Neutrophil (primary cell): ENCODE measurements at regions not wholly inside any gene's neighbourhood (a gene's known extent, or its start where the extent isn't known, plus 50 kb on each side); places are given as distances from the start of the nearest gene placed in this dataset.

Experiments used
- H3K27ac ChIP-seq: fragments of 200-600 bp; sonication (generic); 2 replicates; pipeline ENCODE4 v1.5.1; 2016; ENCODE audit warnings: mild to moderate bottlenecking, moderate library complexity
- H3K27me3 ChIP-seq: fragments of 200-600 bp; sonication (generic); 2 replicates; pipeline ENCODE4 v1.6.0; 2016; ENCODE audit warnings: mild to moderate bottlenecking
- H3K36me3 ChIP-seq: fragments of 200-600 bp; sonication (generic); 2 replicates; pipeline ENCODE4 v1.5.1; 2017
- H3K4me1 ChIP-seq, 2 experiments: fragments of 200-600 bp in 1 of 2; sonication (generic) in 1 of 2; 1 replicate in 1 of 2; 2 replicates in 1 of 2; pipeline versions ENCODE4 v1.5.1 to v1.6.1; 2013 to 2016; ENCODE audit warnings: low read depth in 1 of 2, low read length in 1 of 2, mild to moderate bottlenecking in 1 of 2, moderate library complexity in 1 of 2; ENCODE audit not compliant: control insufficient read depth in 1 of 2, insufficient read depth in 1 of 2
- H3K4me3 ChIP-seq, 2 experiments: fragments of 200-600 bp in 1 of 2; sonication (generic) in 1 of 2; 1 replicate in 1 of 2; 2 replicates in 1 of 2; pipeline ENCODE4 v1.5.1; 2013 to 2016; ENCODE audit warnings: low read depth in 1 of 2, low read length in 1 of 2, mild to moderate bottlenecking in 1 of 2, moderate library complexity in 1 of 2
- H3K9me3 ChIP-seq: fragments of 200-600 bp; sonication (generic); 2 replicates; pipeline ENCODE4 v1.5.1; 2016
- CTCF ChIP-seq: fragments of 200-600 bp; sonication (generic); IDR thresholded peaks from 2 replicates; pipeline ENCODE4 v1.5.1; 2016; ENCODE audit warnings: antibody characterized with exemption

DNA sequence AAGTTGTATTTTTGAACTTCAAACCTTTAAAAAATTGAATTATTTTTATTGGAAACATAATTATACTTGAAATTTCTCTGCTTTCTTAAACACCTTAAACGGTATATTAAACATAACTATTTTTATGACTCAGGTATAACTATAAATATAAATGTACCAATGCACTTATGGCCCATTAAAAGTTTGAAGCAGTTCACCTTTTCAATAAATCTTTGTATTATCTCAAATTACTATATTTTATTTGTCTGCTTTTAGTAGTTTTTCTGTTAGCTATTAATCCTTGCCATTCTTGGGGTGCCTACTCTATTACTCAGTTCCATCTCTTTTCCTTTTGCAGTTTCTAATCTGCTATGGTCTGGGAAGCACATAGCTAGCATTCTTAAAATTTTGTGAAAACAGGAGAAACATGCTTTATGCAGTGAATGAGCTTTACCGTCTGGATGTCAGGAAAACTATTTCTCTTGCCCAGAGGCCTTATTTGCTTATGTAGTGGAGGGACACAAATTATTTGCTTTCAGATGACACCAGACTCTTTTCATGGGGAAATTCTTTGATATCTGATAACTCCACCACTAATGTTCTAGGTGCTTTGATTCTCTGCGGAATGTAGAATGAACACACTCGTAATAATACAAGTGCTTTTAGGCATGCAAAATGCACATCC, 378.9 kb upstream of the CITED2 start:
- no peak for TF ChIP-seq CTCF
- H3K4me1 ChIP-seq, result peaks cover 3 to 6% of the 10 kb centered on the region in 2 experiments

GRCh38 chr6:139752086-139752485, 377.6 kb upstream of the CITED2 start:
- no peaks in the 10 kb centered on the region for H3K27me3 ChIP-seq
- H3K9me3 ChIP-seq, result no peaks in the 10 kb centered on the region
- no peaks in the 10 kb centered on the region for H3K36me3 ChIP-seq
- no peak overlapping the region for H3K27ac ChIP-seq
- TF ChIP-seq CTCF, result no peak
- H3K4me1 ChIP-seq, result no peaks in the 10 kb centered on the region
- no peak overlapping the region for H3K4me3 ChIP-seq

More for the DNA sequence above, 378.9 kb upstream of the CITED2 start:
- H3K27me3 ChIP-seq, result no peaks in the 10 kb centered on the region
- H3K36me3 ChIP-seq, result no peaks in the 10 kb centered on the region
- H3K27ac ChIP-seq, result no peak overlapping the region
- H3K4me3 ChIP-seq, result no peak overlapping the region
- H3K9me3 ChIP-seq, result no peaks in the 10 kb centered on the region

DNA sequence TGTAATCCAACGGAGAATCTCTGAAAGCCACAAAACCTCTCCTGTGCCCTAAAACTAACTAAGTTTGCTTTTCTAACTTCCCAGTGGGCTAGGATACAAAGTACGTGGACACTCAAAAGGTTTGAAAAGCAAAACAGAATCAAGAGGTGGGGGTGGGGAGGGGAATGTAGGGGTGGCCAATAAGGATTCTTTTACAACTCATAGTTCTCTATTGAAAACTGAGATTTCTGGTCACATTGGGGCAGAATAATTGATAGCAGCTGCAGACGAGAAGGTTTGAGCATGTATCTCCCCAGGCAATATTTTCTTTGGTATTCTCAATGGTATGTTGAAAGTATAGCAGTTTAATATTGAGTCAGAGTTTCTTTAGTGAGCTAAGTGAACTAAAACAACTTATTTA, 376.7 kb upstream of the CITED2 start:
- H3K4me1 ChIP-seq, result no peaks in the 10 kb centered on the region
- H3K4me3 ChIP-seq, result no peak overlapping the region
- H3K9me3 ChIP-seq, result no peaks in the 10 kb centered on the region
- TF ChIP-seq CTCF, result no peak
- H3K27me3 ChIP-seq, result no peaks in the 10 kb centered on the region
- H3K36me3 ChIP-seq, result no peaks in the 10 kb centered on the region
- H3K27ac ChIP-seq, result no peak overlapping the region

GRCh38 chr6:139748353-139749146, 374.1 kb upstream of the CITED2 start:
- TF ChIP-seq CTCF, result no peak
- H3K9me3 ChIP-seq, result no peaks in the 10 kb centered on the region
- H3K36me3 ChIP-seq, result no peaks in the 10 kb centered on the region
- H3K27me3 ChIP-seq, result no peaks in the 10 kb centered on the region
- H3K4me1 ChIP-seq, result no peaks in the 10 kb centered on the region
- H3K27ac ChIP-seq, result no peak overlapping the region
- H3K4me3 ChIP-seq, result no peak overlapping the region

GRCh38 chr6:139747154-139747553, 372.7 kb upstream of the CITED2 start:
- H3K27ac ChIP-seq, result no peak overlapping the region
- H3K4me1 ChIP-seq, result no peaks in the 10 kb centered on the region
- no peaks in the 10 kb centered on the region for H3K36me3 ChIP-seq
- H3K27me3 ChIP-seq, result no peaks in the 10 kb centered on the region
- H3K4me3 ChIP-seq, result no peak overlapping the region
- no peaks in the 10 kb centered on the region for H3K9me3 ChIP-seq
- TF ChIP-seq CTCF, result no peak
